Lung (tissue), 11 donors: ENCODE measurements at regions not wholly inside any gene's neighbourhood (a gene's known extent, or its start where the extent isn't known, plus 50 kb on each side); places are given as distances from the start of the nearest gene placed in this dataset.

ENCODE experiments used
- ATAC-seq: fragments of 200-7000 bp; cut with Tn5 transposase; one replicate; pipeline ENCODE4 v1.9.1; 2020; ENCODE audit warnings: moderate number of reproducible peaks; ENCODE audit not compliant: insufficient read depth, low FRiP score
- DNase-seq, 3 donors: peaks; one replicate each; pipeline ENCODE4 v3.0.0-alpha.2; 2013 to 2017
- H3K27ac ChIP-seq, 2 donors: one replicate each; pipeline ENCODE4 v1.5.1; 2013; ENCODE audit warnings: mild to moderate bottlenecking in 2 of 2, moderate library complexity in 2 of 2, control low read depth in 1 of 2, inconsistent platforms in 1 of 2, low read depth in 1 of 2, low read length in 1 of 2
- H3K27me3 ChIP-seq, 3 donors: one replicate each; pipeline ENCODE4 v1.5.1; 2013; ENCODE audit warnings: low read length in 2 of 3; ENCODE audit not compliant: control insufficient read depth in 3 of 3, insufficient read depth in 3 of 3
- H3K36me3 ChIP-seq, 4 donors: one replicate each; pipeline ENCODE4 v1.5.1; 2013; ENCODE audit warnings: low read length in 4 of 4, mild to moderate bottlenecking in 1 of 4, moderate library complexity in 1 of 4; ENCODE audit not compliant: control insufficient read depth in 4 of 4, insufficient read depth in 4 of 4
- H3K4me1 ChIP-seq, 5 donors: one replicate each; pipeline ENCODE4 v1.5.1; 2013; ENCODE audit warnings: low read length in 5 of 5, mild to moderate bottlenecking in 2 of 5, moderate library complexity in 1 of 5; ENCODE audit not compliant: control insufficient read depth in 5 of 5, insufficient read depth in 5 of 5
- H3K4me3 ChIP-seq: one replicate; pipeline ENCODE4 v1.5.1; 2013; ENCODE audit warnings: mild to moderate bottlenecking, control low read depth, moderate library complexity
- H3K9ac ChIP-seq, 2 donors: one replicate each; pipeline ENCODE4 v1.5.1; 2013; ENCODE audit warnings: low read length in 2 of 2, control low read depth in 1 of 2; ENCODE audit not compliant: insufficient read depth in 1 of 2
- H3K9me3 ChIP-seq, 4 donors: one replicate each; pipeline ENCODE4 v1.5.1; 2013; ENCODE audit warnings: low read length in 3 of 4, mild to moderate bottlenecking in 1 of 4, moderate library complexity in 1 of 4; ENCODE audit not compliant: control insufficient read depth in 4 of 4, insufficient read depth in 3 of 4
- CTCF ChIP-seq: IDR thresholded peaks from 2 replicates; pipeline ENCODE4 v1.5.1; 2012; ENCODE audit warnings: mild to moderate bottlenecking; ENCODE audit errors: control extremely low read depth, extremely low read depth
- WGBS, 2 donors: extraction: QIAGEN DNeasy Blood & Tissue Kit; methylation state at CpG; one replicate each; pipeline ENCODE4 v1.1.7; 2013; 5-methylcytosine and 5-hydroxymethylcytosine counted together
- donor health status: control.
- donor health status: control.
- donor health status: Bipolar disorder and iron deficiency.
- donor health status: healthy.
- donor health status: DM: yes; HTN: yes; CAD: no.

- TF ChIP-seq CTCF = peak; percentile 64
- Histone ChIP-seq H3K27ac (no peak overlapping the region), H3K4me1 (peaks cover 0 to 3% (median 0%) of the 10 kb centered on the region in 5 donors), H3K9me3 (no peaks in the 10 kb centered on the region), H3K36me3 (no peaks in the 10 kb centered on the region), H3K27me3 (peaks cover 0 to 32% (median 13%) of the 10 kb centered on the region in 3 donors), H3K4me3 (no peak overlapping the region), H3K9ac (no peak overlapping the region)
- WGBS, 2 donors = 37 to 40% methylated on average over 22 of the region's 22 CpGs
- DNase-seq (peak; percentile 70 to 74 (median 71)), ATAC-seq (peak; percentile 80)
Observed at GRCh38 chr14:34227834-34228649, 234.0 kb downstream of the SPTSSA start.

- H3K9me3 ChIP-seq = no peaks in the 10 kb centered on the region
- H3K27ac ChIP-seq = no peak overlapping the region
- TF ChIP-seq CTCF = no peak
- H3K4me1 ChIP-seq = peaks cover 0 to 1% (median 0%) of the 10 kb centered on the region in 5 donors
- no peak overlapping the region for H3K9ac ChIP-seq
- H3K4me3 ChIP-seq = no peak overlapping the region
- no peaks in the 10 kb centered on the region for H3K36me3 ChIP-seq
- peaks cover 0 to 58% (median 19%) of the 10 kb centered on the region in 3 donors for H3K27me3 ChIP-seq
- DNase-seq = no peak
- ATAC-seq = no peak
Observed at GRCh38 chr14:34224221-34224620, 237.8 kb downstream of the SPTSSA start.

GRCh38 chr14:34223373-34224148 lies 238.5 kb downstream of the SPTSSA start:
- 77 to 90% methylated on average over 3 of the region's 3 CpGs for WGBS, 2 donors
- DNase-seq (no peak), ATAC-seq (no peak)
- H3K9ac ChIP-seq = no peak overlapping the region
- peaks cover 0 to 58% (median 16%) of the 10 kb centered on the region in 3 donors for H3K27me3 ChIP-seq
- no peak overlapping the region for H3K4me3 ChIP-seq
- H3K27ac ChIP-seq = no peak overlapping the region
- H3K4me1 ChIP-seq = peaks cover 0 to 1% (median 0%) of the 10 kb centered on the region in 5 donors
- H3K9me3 ChIP-seq = no peaks in the 10 kb centered on the region
- H3K36me3 ChIP-seq = no peaks in the 10 kb centered on the region
- no peak for TF ChIP-seq CTCF
